ENCODE measurements at regions not wholly inside any gene's neighbourhood (a gene's known extent, or its start where the extent isn't known, plus 50 kb on each side); places are given as distances from the start of the nearest gene placed in this dataset.
A peak's percentile ranks its signal among the peaks of the same experiment; 100 is the strongest.

GRCh38 chr6:112717856-112718255, 370.7 kb downstream of the RFPL4B start:
- Histone ChIP-seq H3K36me3 (ENCODE audit: insufficient read depth, low read length) (no peaks in the 10 kb centered on the region), H2AFZ (ENCODE audit: low read depth, low read length) (no peak overlapping the region), H3K27ac (ENCODE audit: low read depth, low read length) (no peak overlapping the region), H3K9me3 (ENCODE audit: insufficient read depth, low read depth, low read length) (no peaks in the 10 kb centered on the region), H3K79me2 (ENCODE audit: insufficient read depth, low read length) (no peaks in the 10 kb centered on the region), H3K4me1 (ENCODE audit: insufficient read depth, low read length) (no peaks in the 10 kb centered on the region), H4K20me1 (ENCODE audit: insufficient read depth, low read length) (no peaks in the 10 kb centered on the region), H3K27me3 (ENCODE audit: insufficient read depth, low read length) (no peaks in the 10 kb centered on the region), H3K9ac (ENCODE audit: low read length) (no peak overlapping the region), H3K4me2 (ENCODE audit: low read length) (no peak overlapping the region), H3K4me3 (ENCODE audit: insufficient read depth, low read depth, low read length) (no peak overlapping the region)
- H3K4me1 Mint-ChIP-seq (ENCODE audit: low read depth, unreplicated experiment) = no peaks in the 10 kb centered on the region
- no peak overlapping the region for H3K27ac Mint-ChIP-seq (ENCODE audit: unreplicated experiment)
- H3K4me3 Mint-ChIP-seq (ENCODE audit: unreplicated experiment) = no peak overlapping the region
- no peaks in the 10 kb centered on the region for H3K27me3 Mint-ChIP-seq (ENCODE audit: low read depth, unreplicated experiment)
- FAIRE-seq (no peak), DNase-seq (ENCODE audit: low read depth) (peak; percentile 34)
- H3K36me3 Mint-ChIP-seq (ENCODE audit: low read depth, unreplicated experiment) = no peaks in the 10 kb centered on the region
- TF ChIP-seq EZH2 (IDR thresholded peaks at IDR 0.05; ENCODE audit: insufficient read depth, low read length) (no peak), CTCF (IDR thresholded peaks at IDR 0.05; ENCODE audit: insufficient read depth, low read depth, low read length) (no peak)
- H3K9me3 Mint-ChIP-seq (ENCODE audit: unreplicated experiment) = no peaks in the 10 kb centered on the region

GRCh38 chr6:112725541-112726085, 378.5 kb downstream of the RFPL4B start:
- no peak overlapping the region for H3K27ac ChIP-seq (ENCODE audit: low read depth, low read length)
- H3K4me3 ChIP-seq (ENCODE audit: insufficient read depth, low read depth, low read length) = no peak overlapping the region
- no peaks in the 10 kb centered on the region for H4K20me1 ChIP-seq (ENCODE audit: insufficient read depth, low read length)
- no peaks in the 10 kb centered on the region for H3K9me3 ChIP-seq (ENCODE audit: insufficient read depth, low read depth, low read length)
- H3K4me2 ChIP-seq (ENCODE audit: low read length) = no peak overlapping the region
- no peak overlapping the region for H3K9ac ChIP-seq (ENCODE audit: low read length)
- peak; percentile 29 for FAIRE-seq
- H3K79me2 ChIP-seq (ENCODE audit: insufficient read depth, low read length) = no peaks in the 10 kb centered on the region
- no peak overlapping the region for H3K4me3 Mint-ChIP-seq (ENCODE audit: unreplicated experiment)
- H3K36me3 ChIP-seq (ENCODE audit: insufficient read depth, low read length) = no peaks in the 10 kb centered on the region
- H3K4me1 Mint-ChIP-seq (ENCODE audit: low read depth, unreplicated experiment) = no peaks in the 10 kb centered on the region
- H3K9me3 Mint-ChIP-seq (ENCODE audit: unreplicated experiment) = no peaks in the 10 kb centered on the region
- H3K4me1 ChIP-seq (ENCODE audit: insufficient read depth, low read length) = no peaks in the 10 kb centered on the region
- H3K27me3 ChIP-seq (ENCODE audit: insufficient read depth, low read length) = no peaks in the 10 kb centered on the region
- no peaks in the 10 kb centered on the region for H3K27me3 Mint-ChIP-seq (ENCODE audit: low read depth, unreplicated experiment)
- DNase-seq (ENCODE audit: low read depth) = no peak
- no peak overlapping the region for H2AFZ ChIP-seq (ENCODE audit: low read depth, low read length)
- no peaks in the 10 kb centered on the region for H3K36me3 Mint-ChIP-seq (ENCODE audit: low read depth, unreplicated experiment)
- no peak overlapping the region for H3K27ac Mint-ChIP-seq (ENCODE audit: unreplicated experiment)
- TF ChIP-seq EZH2 (IDR thresholded peaks at IDR 0.05; ENCODE audit: insufficient read depth, low read length) = no peak
- TF ChIP-seq CTCF (IDR thresholded peaks at IDR 0.05; ENCODE audit: insufficient read depth, low read depth, low read length) = no peak

GRCh38 chr6:112735129-112735528, 388.0 kb downstream of the RFPL4B start:
- no peak overlapping the region for H3K4me3 Mint-ChIP-seq (ENCODE audit: unreplicated experiment)
- no peaks in the 10 kb centered on the region for H3K27me3 Mint-ChIP-seq (ENCODE audit: low read depth, unreplicated experiment)
- H3K27me3 ChIP-seq (ENCODE audit: insufficient read depth, low read length) = no peaks in the 10 kb centered on the region
- no peak for TF ChIP-seq EZH2 (IDR thresholded peaks at IDR 0.05; ENCODE audit: insufficient read depth, low read length)
- TF ChIP-seq CTCF (IDR thresholded peaks at IDR 0.05; ENCODE audit: insufficient read depth, low read depth, low read length) = no peak
- no peak overlapping the region for H3K27ac ChIP-seq (ENCODE audit: low read depth, low read length)
- no peak overlapping the region for H3K4me2 ChIP-seq (ENCODE audit: low read length)
- H3K4me1 ChIP-seq (ENCODE audit: insufficient read depth, low read length) = no peaks in the 10 kb centered on the region
- H3K9ac ChIP-seq (ENCODE audit: low read length) = no peak overlapping the region
- H3K9me3 Mint-ChIP-seq (ENCODE audit: unreplicated experiment) = no peaks in the 10 kb centered on the region
- no peaks in the 10 kb centered on the region for H3K79me2 ChIP-seq (ENCODE audit: insufficient read depth, low read length)
- no peaks in the 10 kb centered on the region for H3K36me3 ChIP-seq (ENCODE audit: insufficient read depth, low read length)
- H2AFZ ChIP-seq (ENCODE audit: low read depth, low read length) = no peak overlapping the region
- no peak for DNase-seq (ENCODE audit: low read depth)
- no peak overlapping the region for H3K4me3 ChIP-seq (ENCODE audit: insufficient read depth, low read depth, low read length)
- H3K36me3 Mint-ChIP-seq (ENCODE audit: low read depth, unreplicated experiment) = no peaks in the 10 kb centered on the region
- no peaks in the 10 kb centered on the region for H3K4me1 Mint-ChIP-seq (ENCODE audit: low read depth, unreplicated experiment)
- no peaks in the 10 kb centered on the region for H3K9me3 ChIP-seq (ENCODE audit: insufficient read depth, low read depth, low read length)
- no peaks in the 10 kb centered on the region for H4K20me1 ChIP-seq (ENCODE audit: insufficient read depth, low read length)
- FAIRE-seq = no peak
- no peak overlapping the region for H3K27ac Mint-ChIP-seq (ENCODE audit: unreplicated experiment)
